LNCAP (cell line): ENCODE measurements at regions not wholly inside any gene's neighbourhood (a gene's known extent, or its start where the extent isn't known, plus 50 kb on each side); places are given as distances from the start of the nearest gene placed in this dataset.

Experiments used
- CTCF ChIP-seq: fragments of 450-650 bp; IDR thresholded peaks from 2 replicates; pipeline ENCODE4 v1.5.1; 2017; ENCODE audit warnings: mild to moderate bottlenecking

DNA sequence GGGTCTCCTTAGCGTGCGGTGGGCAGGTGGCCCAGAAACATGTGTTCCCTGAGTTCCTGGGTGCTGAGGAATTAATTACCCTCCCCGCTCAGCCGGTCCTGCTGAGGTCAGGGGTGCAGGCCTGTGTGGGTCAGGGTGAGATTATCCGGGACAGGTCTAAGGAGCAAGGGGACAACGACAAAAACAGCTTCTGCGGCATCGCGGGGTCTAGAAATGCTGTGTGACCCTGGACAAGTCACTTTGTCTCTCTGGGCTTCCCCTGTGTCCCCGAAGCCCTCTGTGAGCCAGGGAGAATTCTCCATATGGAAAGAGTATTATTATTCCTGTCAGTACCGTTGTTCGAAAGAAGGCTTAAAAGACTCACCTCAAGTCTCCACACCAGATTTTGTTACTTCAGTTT lies 186.1 kb downstream of the MN1 start:
- no peak for TF ChIP-seq CTCF

- TF ChIP-seq CTCF: no peak
These were observed 185.5 kb downstream of the MN1 start for GRCh38 chr22:27616033-27616432.

DNA sequence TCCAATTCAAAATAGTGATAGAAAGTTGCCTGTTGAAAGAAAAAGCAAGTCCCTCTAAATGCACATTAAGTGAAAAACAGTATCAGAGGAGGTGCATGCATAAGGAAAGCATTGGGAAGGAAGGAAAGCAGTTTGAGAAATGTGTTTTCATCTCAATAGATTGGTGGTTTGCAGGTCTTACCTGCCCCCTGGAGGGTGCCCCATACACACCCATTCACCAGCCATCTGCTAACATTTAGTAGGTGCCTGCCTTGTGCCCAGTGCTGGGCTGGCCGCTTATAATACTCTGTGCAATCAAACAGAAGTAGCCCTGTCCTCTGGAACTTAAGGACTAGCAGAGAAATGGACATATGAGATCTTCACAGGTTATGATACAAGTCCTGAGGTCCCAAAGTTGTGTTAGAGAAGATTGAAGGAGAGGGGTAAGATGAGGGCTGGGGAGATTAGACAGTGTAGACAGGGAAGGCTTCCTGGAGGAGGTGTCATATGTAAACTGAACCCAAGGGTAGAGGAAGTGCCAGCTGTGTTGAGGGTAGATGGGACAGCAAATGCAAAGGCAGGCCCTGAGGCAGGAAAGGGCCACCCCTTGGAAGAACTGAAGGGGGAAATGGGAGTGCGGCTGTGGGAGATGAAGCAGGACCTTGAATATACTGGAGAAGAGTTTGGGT lies 184.2 kb downstream of the MN1 start:
- TF ChIP-seq CTCF: no peak

- TF ChIP-seq CTCF: no peak
These were observed 181.0 kb downstream of the MN1 start for GRCh38 chr22:27620367-27621154.

GRCh38 chr22:27621486-27622070 lies 180.0 kb downstream of the MN1 start:
- no peak for TF ChIP-seq CTCF

DNA sequence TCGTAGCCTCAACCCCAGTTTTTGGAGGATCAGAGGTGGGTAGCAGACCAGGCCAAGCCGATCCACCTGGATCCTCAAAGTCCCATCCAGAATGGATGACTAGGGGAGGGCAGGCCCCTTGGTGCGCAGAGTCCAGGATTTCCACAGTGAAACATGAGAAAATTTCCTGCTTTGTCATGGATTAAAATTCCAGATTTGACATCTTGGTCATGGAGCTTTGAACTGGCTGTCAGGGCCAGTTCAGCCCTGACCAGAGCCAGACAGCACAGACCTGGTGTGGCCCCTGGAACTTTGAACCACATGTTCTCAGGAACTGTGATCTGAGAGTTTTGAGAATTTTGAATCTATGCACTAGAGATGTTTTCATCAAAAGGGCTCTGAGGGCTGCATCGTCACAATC lies 177.5 kb downstream of the MN1 start:
- TF ChIP-seq CTCF: no peak

DNA sequence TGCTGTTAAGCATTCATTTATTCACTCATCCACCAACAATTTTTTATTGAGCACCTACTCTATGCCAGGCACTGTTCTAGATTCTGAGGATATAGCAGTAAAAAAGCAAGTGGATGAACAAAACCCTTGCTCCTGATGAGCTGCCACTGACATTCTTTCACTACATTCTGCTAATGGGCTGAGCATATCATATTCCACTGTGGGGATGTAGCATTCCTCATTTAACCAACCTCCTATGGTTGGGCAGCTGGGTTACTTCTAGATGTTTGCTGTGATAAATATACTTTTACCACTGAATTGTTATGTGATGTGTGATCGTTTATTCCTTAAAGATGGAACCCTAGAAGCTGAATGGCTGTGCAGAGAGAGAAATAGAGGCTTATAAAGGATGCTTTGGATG lies 176.9 kb downstream of the MN1 start:
- TF ChIP-seq CTCF: no peak
